ENCODE measurements at regions not wholly inside any gene's neighbourhood (a gene's known extent, or its start where the extent isn't known, plus 50 kb on each side); places are given as distances from the start of the nearest gene placed in this dataset.

- Histone ChIP-seq H3K4me3 (ENCODE audit: low read depth in 1 of 5, low read length in 5 of 5) (no peak overlapping the region), H3K27ac (ENCODE audit: low read depth, low read length) (no peak overlapping the region)
Measured at GRCh38 chr14:97975216-97975615, 1178.0 kb downstream of the VRK1 start.

GRCh38 chr14:97975962-97976361 lies 1178.8 kb downstream of the VRK1 start:
- no peaks in the 10 kb centered on the region for H3K36me3 ChIP-seq (ENCODE audit: control insufficient read depth in 5 of 5, insufficient read depth in 5 of 5, low read length in 5 of 5)
- H3K27ac ChIP-seq (ENCODE audit: low read depth, low read length) = peak overlapping the region; percentile 74
- H3K9ac ChIP-seq (ENCODE audit: low read length in 5 of 5) = no peak overlapping the region
- peaks cover 2 to 36% (median 33%) of the 10 kb centered on the region in 5 donors for H3K4me1 ChIP-seq (ENCODE audit: control insufficient read depth in 5 of 5, insufficient read depth in 5 of 5, low read length in 5 of 5)
- H3K4me3 ChIP-seq (ENCODE audit: low read depth in 1 of 5, low read length in 5 of 5) = peak overlapping the region in 1 of 5 donors; percentile 65
- H3K9me3 ChIP-seq (ENCODE audit: control insufficient read depth in 5 of 5, low read length in 5 of 5) = no peaks in the 10 kb centered on the region
- no peaks in the 10 kb centered on the region for H3K27me3 ChIP-seq (ENCODE audit: control insufficient read depth in 5 of 5, insufficient read depth in 4 of 5, low read length in 5 of 5)

More at GRCh38 chr14:97975216-97975615, 1178.0 kb downstream of the VRK1 start:
- H3K9ac ChIP-seq (ENCODE audit: low read length in 5 of 5) = no peak overlapping the region
- no peaks in the 10 kb centered on the region for H3K27me3 ChIP-seq (ENCODE audit: control insufficient read depth in 5 of 5, insufficient read depth in 4 of 5, low read length in 5 of 5)
- H3K36me3 ChIP-seq (ENCODE audit: control insufficient read depth in 5 of 5, insufficient read depth in 5 of 5, low read length in 5 of 5) = no peaks in the 10 kb centered on the region
- peaks cover 2 to 36% (median 33%) of the 10 kb centered on the region in 5 donors for H3K4me1 ChIP-seq (ENCODE audit: control insufficient read depth in 5 of 5, insufficient read depth in 5 of 5, low read length in 5 of 5)
- no peaks in the 10 kb centered on the region for H3K9me3 ChIP-seq (ENCODE audit: control insufficient read depth in 5 of 5, low read length in 5 of 5)

DNA sequence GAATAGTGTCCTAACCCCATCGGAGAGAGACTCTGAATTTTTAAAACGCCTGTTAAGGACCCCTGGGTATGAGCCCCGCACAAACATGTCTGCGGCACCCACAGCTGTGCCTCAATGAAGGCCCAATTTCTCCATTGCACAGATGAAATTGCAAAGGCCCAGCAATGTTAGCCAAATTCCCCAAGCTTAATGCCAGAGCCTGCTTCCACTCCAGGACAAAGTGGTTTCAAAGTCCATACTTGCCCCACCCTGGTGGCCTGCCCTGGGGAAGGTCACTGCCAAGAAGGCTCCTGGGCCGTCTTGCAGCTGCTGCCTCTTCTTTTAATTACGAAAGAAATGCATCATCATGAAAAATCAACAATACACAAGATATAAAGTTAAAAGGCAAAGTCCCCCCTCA lies 1179.7 kb downstream of the VRK1 start:
- peak overlapping the region in 4 of 5 donors; percentile 15 to 65 (median 36) for H3K4me3 ChIP-seq (ENCODE audit: low read depth in 1 of 5, low read length in 5 of 5)
- no peaks in the 10 kb centered on the region for H3K27me3 ChIP-seq (ENCODE audit: control insufficient read depth in 5 of 5, insufficient read depth in 4 of 5, low read length in 5 of 5)
- peaks cover 2 to 36% (median 33%) of the 10 kb centered on the region in 5 donors for H3K4me1 ChIP-seq (ENCODE audit: control insufficient read depth in 5 of 5, insufficient read depth in 5 of 5, low read length in 5 of 5)
- H3K36me3 ChIP-seq (ENCODE audit: control insufficient read depth in 5 of 5, insufficient read depth in 5 of 5, low read length in 5 of 5) = no peaks in the 10 kb centered on the region
- H3K27ac ChIP-seq (ENCODE audit: low read depth, low read length) = peak overlapping the region; percentile 74
- peak overlapping the region in 3 of 5 donors; percentile 21 to 45 (median 24) for H3K9ac ChIP-seq (ENCODE audit: low read length in 5 of 5)
- no peaks in the 10 kb centered on the region for H3K9me3 ChIP-seq (ENCODE audit: control insufficient read depth in 5 of 5, low read length in 5 of 5)

DNA sequence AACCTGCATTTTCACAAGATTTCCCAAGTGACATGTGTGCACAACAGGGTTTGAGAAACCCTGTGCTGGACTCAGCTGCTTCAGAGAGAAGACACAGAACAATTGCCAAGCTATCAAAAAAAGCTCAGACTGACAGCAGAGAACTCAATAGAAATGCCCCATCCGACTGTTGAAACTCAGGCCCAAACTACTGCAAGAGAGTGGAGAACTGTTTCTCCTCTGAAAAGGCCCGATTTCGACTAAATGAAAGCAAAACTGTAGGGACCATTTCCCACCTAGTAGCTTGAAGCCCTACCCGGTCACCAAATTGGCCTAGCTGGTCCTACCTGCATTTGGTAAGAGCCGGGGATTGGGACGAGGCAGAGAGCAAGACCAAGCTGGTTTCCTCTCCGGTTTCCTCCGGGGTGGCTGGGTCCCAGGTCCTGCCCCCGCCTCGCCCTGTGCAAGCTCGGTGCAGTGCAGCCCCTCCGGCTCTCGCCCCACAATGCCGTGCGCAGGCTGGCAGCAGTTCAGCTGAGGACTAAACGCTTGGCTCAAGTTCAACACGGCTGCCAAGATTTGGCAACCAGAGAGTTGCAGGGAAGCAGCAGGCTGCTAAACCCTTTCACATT lies 1180.6 kb downstream of the VRK1 start:
- H3K9ac ChIP-seq (ENCODE audit: low read length in 5 of 5) = peak overlapping the region in 3 of 5 donors; percentile 17 to 23 (median 21)
- peaks cover 2 to 36% (median 33%) of the 10 kb centered on the region in 5 donors for H3K4me1 ChIP-seq (ENCODE audit: control insufficient read depth in 5 of 5, insufficient read depth in 5 of 5, low read length in 5 of 5)
- H3K36me3 ChIP-seq (ENCODE audit: control insufficient read depth in 5 of 5, insufficient read depth in 5 of 5, low read length in 5 of 5) = no peaks in the 10 kb centered on the region
- peak overlapping the region; percentile 74 for H3K27ac ChIP-seq (ENCODE audit: low read depth, low read length)
- H3K4me3 ChIP-seq (ENCODE audit: low read depth in 1 of 5, low read length in 5 of 5) = peak overlapping the region; percentile 44 to 65 (median 56)
- no peaks in the 10 kb centered on the region for H3K27me3 ChIP-seq (ENCODE audit: control insufficient read depth in 5 of 5, insufficient read depth in 4 of 5, low read length in 5 of 5)
- H3K9me3 ChIP-seq (ENCODE audit: control insufficient read depth in 5 of 5, low read length in 5 of 5) = no peaks in the 10 kb centered on the region

GRCh38 chr14:97978341-97978740 lies 1181.2 kb downstream of the VRK1 start:
- Histone ChIP-seq H3K9ac (ENCODE audit: low read length in 5 of 5) (peak overlapping the region in 1 of 5 donors; percentile 44), H3K36me3 (ENCODE audit: control insufficient read depth in 5 of 5, insufficient read depth in 5 of 5, low read length in 5 of 5) (no peaks in the 10 kb centered on the region), H3K9me3 (ENCODE audit: control insufficient read depth in 5 of 5, low read length in 5 of 5) (no peaks in the 10 kb centered on the region), H3K27ac (ENCODE audit: low read depth, low read length) (peak overlapping the region; percentile 74), H3K27me3 (ENCODE audit: control insufficient read depth in 5 of 5, insufficient read depth in 4 of 5, low read length in 5 of 5) (no peaks in the 10 kb centered on the region), H3K4me3 (ENCODE audit: low read depth in 1 of 5, low read length in 5 of 5) (peak overlapping the region; percentile 42 to 65 (median 46)), H3K4me1 (ENCODE audit: control insufficient read depth in 5 of 5, insufficient read depth in 5 of 5, low read length in 5 of 5) (peaks cover 2 to 36% (median 33%) of the 10 kb centered on the region in 5 donors)

GRCh38 chr14:97993508-97994019 lies 1196.4 kb downstream of the VRK1 start:
- Histone ChIP-seq H3K36me3 (ENCODE audit: control insufficient read depth in 5 of 5, insufficient read depth in 5 of 5, low read length in 5 of 5) (no peaks in the 10 kb centered on the region), H3K9me3 (ENCODE audit: control insufficient read depth in 5 of 5, low read length in 5 of 5) (no peaks in the 10 kb centered on the region), H3K4me1 (ENCODE audit: control insufficient read depth in 5 of 5, insufficient read depth in 5 of 5, low read length in 5 of 5) (no peaks in the 10 kb centered on the region), H3K9ac (ENCODE audit: low read length in 5 of 5) (no peak overlapping the region), H3K4me3 (ENCODE audit: low read depth in 1 of 5, low read length in 5 of 5) (no peak overlapping the region), H3K27ac (ENCODE audit: low read depth, low read length) (no peak overlapping the region), H3K27me3 (ENCODE audit: control insufficient read depth in 5 of 5, insufficient read depth in 4 of 5, low read length in 5 of 5) (no peaks in the 10 kb centered on the region)

GRCh38 chr14:97994020-97994531 lies 1196.9 kb downstream of the VRK1 start:
- no peaks in the 10 kb centered on the region for H3K36me3 ChIP-seq (ENCODE audit: control insufficient read depth in 5 of 5, insufficient read depth in 5 of 5, low read length in 5 of 5)
- H3K27ac ChIP-seq (ENCODE audit: low read depth, low read length) = no peak overlapping the region
- no peak overlapping the region for H3K9ac ChIP-seq (ENCODE audit: low read length in 5 of 5)
- no peak overlapping the region for H3K4me3 ChIP-seq (ENCODE audit: low read depth in 1 of 5, low read length in 5 of 5)
- H3K27me3 ChIP-seq (ENCODE audit: control insufficient read depth in 5 of 5, insufficient read depth in 4 of 5, low read length in 5 of 5) = no peaks in the 10 kb centered on the region
- no peaks in the 10 kb centered on the region for H3K9me3 ChIP-seq (ENCODE audit: control insufficient read depth in 5 of 5, low read length in 5 of 5)
- no peaks in the 10 kb centered on the region for H3K4me1 ChIP-seq (ENCODE audit: control insufficient read depth in 5 of 5, insufficient read depth in 5 of 5, low read length in 5 of 5)

GRCh38 chr14:97995038-97995437 lies 1197.9 kb downstream of the VRK1 start:
- no peak overlapping the region for H3K27ac ChIP-seq (ENCODE audit: low read depth, low read length)
- no peaks in the 10 kb centered on the region for H3K9me3 ChIP-seq (ENCODE audit: control insufficient read depth in 5 of 5, low read length in 5 of 5)
- no peaks in the 10 kb centered on the region for H3K27me3 ChIP-seq (ENCODE audit: control insufficient read depth in 5 of 5, insufficient read depth in 4 of 5, low read length in 5 of 5)
- no peak overlapping the region for H3K4me3 ChIP-seq (ENCODE audit: low read depth in 1 of 5, low read length in 5 of 5)
- H3K36me3 ChIP-seq (ENCODE audit: control insufficient read depth in 5 of 5, insufficient read depth in 5 of 5, low read length in 5 of 5) = no peaks in the 10 kb centered on the region
- H3K9ac ChIP-seq (ENCODE audit: low read length in 5 of 5) = no peak overlapping the region
- H3K4me1 ChIP-seq (ENCODE audit: control insufficient read depth in 5 of 5, insufficient read depth in 5 of 5, low read length in 5 of 5) = no peaks in the 10 kb centered on the region

DNA sequence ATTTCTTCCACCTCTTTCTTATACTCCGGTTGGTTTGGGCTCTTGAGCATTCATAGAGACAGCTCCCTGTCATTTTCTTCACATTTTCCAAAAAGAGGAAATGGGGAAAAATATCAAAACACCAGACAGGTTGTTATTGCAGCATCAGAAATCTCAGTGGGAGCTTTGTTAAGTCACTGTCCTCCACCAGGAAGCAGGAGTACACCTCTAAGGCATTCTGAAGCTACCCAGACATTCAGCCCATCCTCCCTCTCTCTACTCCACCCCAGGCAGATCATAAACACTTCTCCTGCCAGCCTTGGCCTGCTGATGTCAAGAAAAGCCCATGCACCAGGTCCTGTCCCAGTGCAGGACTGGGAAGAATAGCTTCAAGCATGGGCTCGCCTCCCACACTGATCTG lies 1198.3 kb downstream of the VRK1 start:
- no peak overlapping the region for H3K9ac ChIP-seq (ENCODE audit: low read length in 5 of 5)
- H3K36me3 ChIP-seq (ENCODE audit: control insufficient read depth in 5 of 5, insufficient read depth in 5 of 5, low read length in 5 of 5) = no peaks in the 10 kb centered on the region
- no peak overlapping the region for H3K27ac ChIP-seq (ENCODE audit: low read depth, low read length)
- no peaks in the 10 kb centered on the region for H3K27me3 ChIP-seq (ENCODE audit: control insufficient read depth in 5 of 5, insufficient read depth in 4 of 5, low read length in 5 of 5)
- H3K4me3 ChIP-seq (ENCODE audit: low read depth in 1 of 5, low read length in 5 of 5) = no peak overlapping the region
- H3K9me3 ChIP-seq (ENCODE audit: control insufficient read depth in 5 of 5, low read length in 5 of 5) = no peaks in the 10 kb centered on the region
- H3K4me1 ChIP-seq (ENCODE audit: control insufficient read depth in 5 of 5, insufficient read depth in 5 of 5, low read length in 5 of 5) = no peaks in the 10 kb centered on the region

GRCh38 chr14:98006008-98006407 lies 1208.8 kb downstream of the VRK1 start:
- H3K27me3 ChIP-seq (ENCODE audit: control insufficient read depth in 5 of 5, insufficient read depth in 4 of 5, low read length in 5 of 5) = peaks cover 0 to 4% (median 0%) of the 10 kb centered on the region in 5 donors
- H3K27ac ChIP-seq (ENCODE audit: low read depth, low read length) = no peak overlapping the region
- no peak overlapping the region for H3K9ac ChIP-seq (ENCODE audit: low read length in 5 of 5)
- no peaks in the 10 kb centered on the region for H3K36me3 ChIP-seq (ENCODE audit: control insufficient read depth in 5 of 5, insufficient read depth in 5 of 5, low read length in 5 of 5)
- H3K9me3 ChIP-seq (ENCODE audit: control insufficient read depth in 5 of 5, low read length in 5 of 5) = no peaks in the 10 kb centered on the region
- H3K4me1 ChIP-seq (ENCODE audit: control insufficient read depth in 5 of 5, insufficient read depth in 5 of 5, low read length in 5 of 5) = no peaks in the 10 kb centered on the region
- H3K4me3 ChIP-seq (ENCODE audit: low read depth in 1 of 5, low read length in 5 of 5) = no peak overlapping the region

All from subcutaneous abdominal adipose tissue (tissue), 5 donors.